B cell (primary cell): ENCODE measurements at regions not wholly inside any gene's neighbourhood (a gene's known extent, or its start where the extent isn't known, plus 50 kb on each side); places are given as distances from the start of the nearest gene placed in this dataset.

Experiments used
- EZH2 ChIP-seq: IDR thresholded peaks from 2 replicates; pipeline ENCODE4 v1.6.1; 2012; ENCODE audit warnings: borderline replicate concordance, low read depth, mild to moderate bottlenecking, moderate library complexity, low read length; ENCODE audit not compliant: insufficient read depth, poor library complexity, severe bottlenecking
- TF ChIP-seq, protein P1 (sequence below): fragments of 200-600 bp; IDR thresholded peaks from one replicate; pipeline ENCODE4 v1.8.0; 2022; ENCODE audit warnings: antibody characterized with exemption, mild to moderate bottlenecking

DNA sequence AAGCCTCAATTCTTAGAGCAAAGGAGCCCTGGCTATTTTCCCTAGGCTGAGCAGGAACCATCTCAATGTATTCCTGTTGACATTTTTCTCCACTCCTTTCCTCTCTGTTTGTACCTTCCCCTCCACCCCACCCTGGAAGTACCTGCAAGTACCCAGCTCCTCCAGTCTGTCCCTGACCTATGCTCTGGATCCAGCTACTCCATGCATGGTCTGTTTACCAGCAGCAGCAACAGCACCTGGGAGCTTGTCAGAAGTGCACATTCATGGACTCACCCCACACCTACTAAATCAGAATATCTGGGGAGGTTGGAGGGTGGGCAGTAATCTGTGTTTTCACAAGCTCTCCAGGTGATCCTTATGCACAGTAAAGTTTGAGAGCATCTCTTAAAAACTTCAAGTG is 240.7 kb upstream of the UMPS start:
- TF ChIP-seq, protein P1, sequence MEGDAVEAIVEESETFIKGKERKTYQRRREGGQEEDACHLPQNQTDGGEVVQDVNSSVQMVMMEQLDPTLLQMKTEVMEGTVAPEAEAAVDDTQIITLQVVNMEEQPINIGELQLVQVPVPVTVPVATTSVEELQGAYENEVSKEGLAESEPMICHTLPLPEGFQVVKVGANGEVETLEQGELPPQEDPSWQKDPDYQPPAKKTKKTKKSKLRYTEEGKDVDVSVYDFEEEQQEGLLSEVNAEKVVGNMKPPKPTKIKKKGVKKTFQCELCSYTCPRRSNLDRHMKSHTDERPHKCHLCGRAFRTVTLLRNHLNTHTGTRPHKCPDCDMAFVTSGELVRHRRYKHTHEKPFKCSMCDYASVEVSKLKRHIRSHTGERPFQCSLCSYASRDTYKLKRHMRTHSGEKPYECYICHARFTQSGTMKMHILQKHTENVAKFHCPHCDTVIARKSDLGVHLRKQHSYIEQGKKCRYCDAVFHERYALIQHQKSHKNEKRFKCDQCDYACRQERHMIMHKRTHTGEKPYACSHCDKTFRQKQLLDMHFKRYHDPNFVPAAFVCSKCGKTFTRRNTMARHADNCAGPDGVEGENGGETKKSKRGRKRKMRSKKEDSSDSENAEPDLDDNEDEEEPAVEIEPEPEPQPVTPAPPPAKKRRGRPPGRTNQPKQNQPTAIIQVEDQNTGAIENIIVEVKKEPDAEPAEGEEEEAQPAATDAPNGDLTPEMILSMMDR: no peak
- TF ChIP-seq EZH2: no peak
